ENCODE measurements at regions not wholly inside any gene's neighbourhood (a gene's known extent, or its start where the extent isn't known, plus 50 kb on each side); places are given as distances from the start of the nearest gene placed in this dataset.

DNA sequence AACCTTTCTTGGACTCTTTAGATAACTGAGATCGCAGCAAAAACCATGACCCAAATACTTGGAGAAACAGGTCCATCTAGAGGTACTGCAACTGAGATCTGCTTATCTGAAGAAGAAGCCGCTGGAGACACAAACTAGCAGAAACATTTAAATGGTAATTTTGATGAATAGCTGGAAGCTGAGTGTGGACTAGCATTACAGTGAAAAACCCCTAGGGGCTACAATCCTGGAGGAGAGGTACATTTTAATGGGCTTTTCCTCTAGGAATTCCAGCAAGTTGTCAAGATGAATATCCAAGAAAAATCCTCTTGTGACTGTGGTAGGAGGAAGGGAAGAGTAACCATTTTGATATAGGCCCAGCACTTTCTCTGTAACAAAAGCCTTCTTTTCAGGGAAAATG, 592.5 kb upstream of the GRIA3 start:
- intact Hi-C loops (cut with DNase I, micrococcal nuclease) = no loop called here
- no peak overlapping the region for H3K4me3 Mint-ChIP-seq
- H3K4me1 ChIP-seq (ENCODE audit: insufficient read depth, low read length) = no peaks in the 10 kb centered on the region
- H3K36me3 Mint-ChIP-seq (ENCODE audit: low read depth) = no peaks in the 10 kb centered on the region
- no peak for ATAC-seq (ENCODE audit: poor library complexity)
- no peaks in the 10 kb centered on the region for H3K36me3 ChIP-seq (ENCODE audit: insufficient read depth, low read length)
- no peaks in the 10 kb centered on the region for H3K9me3 ChIP-seq (ENCODE audit: control insufficient read depth in 1 of 2, insufficient read depth in 1 of 2, low read length in 2 of 2)
- ChIA-PET CTCF (no interaction called here), POLR2A (no interaction called here)
- no peak overlapping the region for H3K27ac Mint-ChIP-seq
- DNase-seq = no peak
- no peak overlapping the region for H3K27ac ChIP-seq (ENCODE audit: low read depth in 1 of 2, low read length in 2 of 2)
- H3K4me3 ChIP-seq (ENCODE audit: low read length) = no peak overlapping the region
- no peaks in the 10 kb centered on the region for H3K4me1 Mint-ChIP-seq (ENCODE audit: low read depth)
- peaks cover 3% of the 10 kb centered on the region for H3K9me3 Mint-ChIP-seq
- H3K27me3 ChIP-seq (ENCODE audit: control insufficient read depth in 1 of 2, insufficient read depth in 2 of 2, low read length in 2 of 2) = no peaks in the 10 kb centered on the region
- no peaks in the 10 kb centered on the region for H3K27me3 Mint-ChIP-seq
- TF ChIP-seq, protein P1, sequence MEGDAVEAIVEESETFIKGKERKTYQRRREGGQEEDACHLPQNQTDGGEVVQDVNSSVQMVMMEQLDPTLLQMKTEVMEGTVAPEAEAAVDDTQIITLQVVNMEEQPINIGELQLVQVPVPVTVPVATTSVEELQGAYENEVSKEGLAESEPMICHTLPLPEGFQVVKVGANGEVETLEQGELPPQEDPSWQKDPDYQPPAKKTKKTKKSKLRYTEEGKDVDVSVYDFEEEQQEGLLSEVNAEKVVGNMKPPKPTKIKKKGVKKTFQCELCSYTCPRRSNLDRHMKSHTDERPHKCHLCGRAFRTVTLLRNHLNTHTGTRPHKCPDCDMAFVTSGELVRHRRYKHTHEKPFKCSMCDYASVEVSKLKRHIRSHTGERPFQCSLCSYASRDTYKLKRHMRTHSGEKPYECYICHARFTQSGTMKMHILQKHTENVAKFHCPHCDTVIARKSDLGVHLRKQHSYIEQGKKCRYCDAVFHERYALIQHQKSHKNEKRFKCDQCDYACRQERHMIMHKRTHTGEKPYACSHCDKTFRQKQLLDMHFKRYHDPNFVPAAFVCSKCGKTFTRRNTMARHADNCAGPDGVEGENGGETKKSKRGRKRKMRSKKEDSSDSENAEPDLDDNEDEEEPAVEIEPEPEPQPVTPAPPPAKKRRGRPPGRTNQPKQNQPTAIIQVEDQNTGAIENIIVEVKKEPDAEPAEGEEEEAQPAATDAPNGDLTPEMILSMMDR (IDR thresholded peaks at IDR 0.05) = no peak

DNA sequence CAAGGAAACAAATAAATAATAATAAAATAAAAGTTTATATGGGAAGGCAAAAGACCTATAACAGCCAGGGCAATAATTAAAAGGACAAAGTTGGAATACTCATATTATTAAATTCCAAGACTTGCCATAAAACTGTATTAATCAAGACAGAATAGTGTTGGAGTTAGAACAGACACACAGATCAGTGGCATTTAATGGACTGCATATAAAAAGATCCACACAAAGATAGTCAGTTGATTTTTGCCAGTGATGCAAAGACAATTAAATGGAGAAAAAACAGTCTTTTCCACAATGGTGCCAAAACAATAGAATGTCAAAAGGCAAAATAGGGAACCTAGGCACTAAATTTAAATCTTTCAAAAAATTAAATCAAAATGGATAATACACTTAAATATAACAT, 587.1 kb upstream of the GRIA3 start:
- H3K27me3 ChIP-seq (ENCODE audit: control insufficient read depth in 1 of 2, insufficient read depth in 2 of 2, low read length in 2 of 2) = no peaks in the 10 kb centered on the region
- ATAC-seq (ENCODE audit: poor library complexity) (no peak), DNase-seq (no peak)
- no peaks in the 10 kb centered on the region for H3K4me1 ChIP-seq (ENCODE audit: insufficient read depth, low read length)
- Mint-ChIP-seq H3K4me1 (ENCODE audit: low read depth) (no peaks in the 10 kb centered on the region), H3K27me3 (no peaks in the 10 kb centered on the region), H3K9me3 (peaks cover 3% of the 10 kb centered on the region), H3K36me3 (ENCODE audit: low read depth) (no peaks in the 10 kb centered on the region), H3K27ac (no peak overlapping the region), H3K4me3 (no peak overlapping the region)
- TF ChIP-seq, protein P1 (IDR thresholded peaks at IDR 0.05) = no peak
- ChIA-PET CTCF (no interaction called here), POLR2A (no interaction called here)
- H3K36me3 ChIP-seq (ENCODE audit: insufficient read depth, low read length) = no peaks in the 10 kb centered on the region
- no peaks in the 10 kb centered on the region for H3K9me3 ChIP-seq (ENCODE audit: control insufficient read depth in 1 of 2, insufficient read depth in 1 of 2, low read length in 2 of 2)
- H3K4me3 ChIP-seq (ENCODE audit: low read length) = no peak overlapping the region
- intact Hi-C loops (cut with DNase I, micrococcal nuclease) = no loop called here
- no peak overlapping the region for H3K27ac ChIP-seq (ENCODE audit: low read depth in 1 of 2, low read length in 2 of 2)

DNA sequence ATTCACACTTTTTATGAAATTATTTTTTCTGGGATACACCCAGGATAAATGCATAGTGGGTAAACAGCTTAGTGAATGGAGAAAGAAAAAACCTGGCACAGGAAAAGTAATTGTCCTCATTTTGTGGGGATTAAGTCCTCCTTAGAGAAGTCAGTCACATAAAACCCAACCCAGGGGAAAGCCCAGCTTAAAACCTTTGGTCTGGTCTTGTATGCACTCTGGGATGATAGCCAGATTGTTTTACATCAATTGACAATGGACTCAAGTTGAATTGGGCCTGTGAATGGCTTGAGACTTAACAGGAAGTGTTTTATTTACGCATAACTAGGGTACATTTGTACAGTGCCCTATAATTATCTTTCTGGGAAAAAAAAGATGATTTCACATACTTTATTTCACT, 561.3 kb upstream of the GRIA3 start:
- no peak for DNase-seq

More for the DNA sequence above, 561.3 kb upstream of the GRIA3 start:
- Histone ChIP-seq H3K9me3 (ENCODE audit: control insufficient read depth in 1 of 2, insufficient read depth in 1 of 2, low read length in 2 of 2) (no peaks in the 10 kb centered on the region), H3K27ac (ENCODE audit: low read depth in 1 of 2, low read length in 2 of 2) (no peak overlapping the region), H3K4me1 (ENCODE audit: insufficient read depth, low read length) (no peaks in the 10 kb centered on the region), H3K36me3 (ENCODE audit: insufficient read depth, low read length) (no peaks in the 10 kb centered on the region), H3K27me3 (ENCODE audit: control insufficient read depth in 1 of 2, insufficient read depth in 2 of 2, low read length in 2 of 2) (no peaks in the 10 kb centered on the region), H3K4me3 (ENCODE audit: low read length) (no peak overlapping the region)
- no peak overlapping the region for H3K27ac Mint-ChIP-seq
- H3K4me3 Mint-ChIP-seq = no peak overlapping the region
- TF ChIP-seq, protein P1 (IDR thresholded peaks at IDR 0.05) = no peak
- no peaks in the 10 kb centered on the region for H3K9me3 Mint-ChIP-seq
- CTCF ChIA-PET = no interaction called here
- H3K4me1 Mint-ChIP-seq (ENCODE audit: low read depth) = no peaks in the 10 kb centered on the region
- H3K27me3 Mint-ChIP-seq = no peaks in the 10 kb centered on the region
- ATAC-seq (ENCODE audit: poor library complexity) = no peak
- POLR2A ChIA-PET = no interaction called here
- H3K36me3 Mint-ChIP-seq (ENCODE audit: low read depth) = no peaks in the 10 kb centered on the region
- intact Hi-C loops (cut with DNase I, micrococcal nuclease) = no loop called here
